HEK293 (cell line): ENCODE measurements at regions not wholly inside any gene's neighbourhood (a gene's known extent, or its start where the extent isn't known, plus 50 kb on each side); places are given as distances from the start of the nearest gene placed in this dataset.

Experiments
- CTCF ChIA-PET: fragments of 350-600 bp; formaldehyde crosslinking; extraction: SDS; loops from one replicate; lab custom pipeline; 2021; ENCODE audit warnings: antibody characterized with exemption; lab: Yijun Ruan, JAX
- POLR2A ChIA-PET: fragments of 300-600 bp; formaldehyde crosslinking; extraction: SDS; loops from one replicate; lab custom pipeline; 2020; ENCODE audit warnings: antibody characterized with exemption, inconsistent platforms; lab: Yijun Ruan, JAX
- H3K27ac ChIP-seq: fragments of 200-500 bp; sonication (Bioruptor generic); 2 replicates; pipeline ENCODE4 v1.5.1; 2014; ENCODE audit warnings: low read depth, low read length, control low read depth, inconsistent platforms; ENCODE audit errors: extremely low read depth
- H3K36me3 ChIP-seq, 2 experiments: fragments of 200-500 bp in 1 of 2; sonication (Bioruptor generic) in 1 of 2; 1 replicate in 1 of 2; 2 replicates in 1 of 2; pipeline ENCODE4 v1.5.1; 2014 to 2017; ENCODE audit warnings: inconsistent platforms in 2 of 2, low read length in 2 of 2; ENCODE audit not compliant: control insufficient read depth in 2 of 2, insufficient read depth in 1 of 2
- H3K4me1 ChIP-seq: fragments of 200-500 bp; sonication (Bioruptor generic); 2 replicates; pipeline ENCODE4 v1.5.1; 2014; ENCODE audit warnings: mild to moderate bottlenecking, low read length, inconsistent platforms; ENCODE audit not compliant: control insufficient read depth, insufficient read depth
- H3K4me3 ChIP-seq: 2 replicates; pipeline ENCODE4 v1.5.1; 2011; ENCODE audit warnings: low read depth, mild to moderate bottlenecking, control low read depth, low read length, moderate library complexity
- H3K9me3 ChIP-seq: fragments of 200-500 bp; sonication (Bioruptor generic); 2 replicates; pipeline ENCODE4 v1.5.1; 2014; ENCODE audit warnings: low read depth, low read length, inconsistent platforms; ENCODE audit not compliant: control insufficient read depth, insufficient read depth
- AEBP2 ChIP-seq: fragments of 450-650 bp; formaldehyde crosslinking; IDR thresholded peaks from 2 replicates; pipeline ENCODE4 v1.5.1; 2016; ENCODE audit warnings: missing biosample characterization, missing genetic modification characterization, borderline replicate concordance
- PATZ1 ChIP-seq: fragments of 450-650 bp; formaldehyde crosslinking; IDR thresholded peaks from 2 replicates; pipeline ENCODE4 v1.5.1; 2016; ENCODE audit warnings: missing biosample characterization, missing genetic modification characterization
- PRDM1 ChIP-seq: fragments of 450-650 bp; formaldehyde crosslinking; IDR thresholded peaks from 2 replicates; pipeline ENCODE4; 2016; ENCODE audit warnings: missing biosample characterization, missing genetic modification characterization
- PRDM6 ChIP-seq: fragments of 450-650 bp; formaldehyde crosslinking; IDR thresholded peaks from 2 replicates; pipeline ENCODE4 v1.5.1; 2017; ENCODE audit warnings: missing biosample characterization, missing genetic modification characterization
- RBAK ChIP-seq: fragments of 450-650 bp; formaldehyde crosslinking; IDR thresholded peaks from 2 replicates; pipeline ENCODE4 v1.5.1; 2016; ENCODE audit warnings: missing biosample characterization, missing genetic modification characterization
- REPIN1 ChIP-seq: fragments of 450-650 bp; formaldehyde crosslinking; IDR thresholded peaks from 2 replicates; pipeline ENCODE4 v1.5.1; 2017; ENCODE audit warnings: missing biosample characterization, missing genetic modification characterization, low read depth
- ZBTB20 ChIP-seq: fragments of 450-650 bp; formaldehyde crosslinking; IDR thresholded peaks from 2 replicates; pipeline ENCODE4 v1.5.1; 2016; ENCODE audit warnings: missing biosample characterization, missing genetic modification characterization
- ZNF133 ChIP-seq: fragments of 450-650 bp; formaldehyde crosslinking; IDR thresholded peaks from 2 replicates; pipeline ENCODE4 v1.5.1; 2016; ENCODE audit warnings: missing biosample characterization, missing genetic modification characterization
- ZNF239 ChIP-seq: fragments of 450-650 bp; formaldehyde crosslinking; IDR thresholded peaks from 2 replicates; pipeline ENCODE4 v1.5.1; 2016; ENCODE audit warnings: missing biosample characterization, missing genetic modification characterization
- ZNF248 ChIP-seq: fragments of 450-650 bp; formaldehyde crosslinking; IDR thresholded peaks from 2 replicates; pipeline ENCODE4 v1.5.1; 2017; ENCODE audit warnings: missing biosample characterization, missing genetic modification characterization
- ZNF366 ChIP-seq: fragments of 450-650 bp; formaldehyde crosslinking; conservative IDR thresholded peaks from 2 replicates; pipeline ENCODE4 v1.5.1; 2016; ENCODE audit warnings: missing biosample characterization, missing genetic modification characterization
- ZNF394 ChIP-seq: fragments of 450-650 bp; formaldehyde crosslinking; IDR thresholded peaks from 2 replicates; pipeline ENCODE4 v1.5.1; 2016; ENCODE audit warnings: missing biosample characterization, missing genetic modification characterization, mild to moderate bottlenecking, moderate library complexity, borderline replicate concordance
- ZNF423 ChIP-seq: fragments of 450-650 bp; formaldehyde crosslinking; IDR thresholded peaks from 2 replicates; pipeline ENCODE4 v1.5.1; 2016; ENCODE audit warnings: missing biosample characterization, missing genetic modification characterization
- ZNF580 ChIP-seq: fragments of 450-650 bp; formaldehyde crosslinking; IDR thresholded peaks from 2 replicates; pipeline ENCODE4 v1.5.1; 2016; ENCODE audit warnings: missing biosample characterization, missing genetic modification characterization
- ZNF610 ChIP-seq: fragments of 450-650 bp; formaldehyde crosslinking; IDR thresholded peaks from 2 replicates; pipeline ENCODE4 v1.5.1; 2016; ENCODE audit warnings: missing biosample characterization, missing genetic modification characterization, borderline replicate concordance
- ZNF664 ChIP-seq: fragments of 450-650 bp; formaldehyde crosslinking; IDR thresholded peaks from 2 replicates; pipeline ENCODE4 v1.5.1; 2016; ENCODE audit warnings: missing biosample characterization, missing genetic modification characterization
- ZNF677 ChIP-seq: fragments of 450-650 bp; IDR thresholded peaks from 2 replicates; pipeline ENCODE4 v1.5.0; 2018; ENCODE audit warnings: missing biosample characterization, mild to moderate bottlenecking, missing genetic modification characterization, moderate library complexity
- ZNF76 ChIP-seq: fragments of 450-650 bp; formaldehyde crosslinking; IDR thresholded peaks from 2 replicates; pipeline ENCODE4; 2016; ENCODE audit warnings: low read depth, missing biosample characterization, missing genetic modification characterization, borderline replicate concordance
- ZNF776 ChIP-seq: fragments of 450-650 bp; formaldehyde crosslinking; IDR thresholded peaks from 2 replicates; pipeline ENCODE4 v1.5.0; 2017; ENCODE audit warnings: missing biosample characterization, missing genetic modification characterization, borderline replicate concordance
- ZNF830 ChIP-seq: fragments of 450-650 bp; IDR thresholded peaks from 2 replicates; pipeline ENCODE4 v1.5.0; 2018; ENCODE audit warnings: missing biosample characterization, missing genetic modification characterization, low read depth, mild to moderate bottlenecking, moderate library complexity
- ZXDB ChIP-seq: fragments of 450-650 bp; formaldehyde crosslinking; IDR thresholded peaks from 2 replicates; pipeline ENCODE4 v1.5.1; 2016; ENCODE audit warnings: missing biosample characterization, missing genetic modification characterization
- TF ChIP-seq, protein P1 (sequence below): fragments of 450-650 bp; formaldehyde crosslinking; IDR thresholded peaks from 2 replicates; pipeline ENCODE4 v1.5.1; 2017; ENCODE audit warnings: missing biosample characterization, missing genetic modification characterization
- TF ChIP-seq, protein P2 (sequence below): fragments of 450-650 bp; formaldehyde crosslinking; IDR thresholded peaks from 2 replicates; pipeline ENCODE4 v1.5.1; 2016; ENCODE audit warnings: missing biosample characterization, missing genetic modification characterization

DNA sequence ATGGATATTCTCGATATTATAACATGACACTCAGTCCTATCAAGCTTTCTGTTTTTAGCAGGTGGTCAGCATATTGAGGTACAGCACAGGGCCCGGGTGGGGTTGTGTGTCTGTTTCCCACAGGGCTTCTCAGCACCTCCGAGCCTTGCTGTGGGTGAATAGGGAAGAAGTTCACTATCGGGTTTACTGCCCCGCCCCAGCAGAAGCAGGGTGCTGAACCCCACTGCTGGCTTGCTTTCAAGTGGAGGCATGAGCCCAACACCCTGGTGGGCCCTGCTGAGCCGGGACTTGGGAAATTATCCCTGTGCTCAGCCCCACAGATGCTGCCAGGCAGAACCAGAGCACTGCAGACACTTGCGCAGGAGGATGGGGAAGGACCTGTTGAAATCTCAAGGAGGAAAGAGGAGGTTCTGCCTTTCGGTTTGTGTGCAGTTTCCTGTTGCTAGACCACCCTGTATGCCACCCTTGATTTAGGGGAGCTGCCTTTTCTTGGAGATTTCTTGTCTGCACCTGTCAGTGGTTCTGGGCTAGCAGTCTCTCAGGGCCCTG is 270.3 kb upstream of the SALL3 start:
- H3K36me3 ChIP-seq = no peaks in the 10 kb centered on the region
- H3K4me1 ChIP-seq = no peaks in the 10 kb centered on the region
- TF ChIP-seq RBAK (tag by site-specific recombination) = no peak
- no peak for TF ChIP-seq ZXDB
- TF ChIP-seq, protein P1, sequence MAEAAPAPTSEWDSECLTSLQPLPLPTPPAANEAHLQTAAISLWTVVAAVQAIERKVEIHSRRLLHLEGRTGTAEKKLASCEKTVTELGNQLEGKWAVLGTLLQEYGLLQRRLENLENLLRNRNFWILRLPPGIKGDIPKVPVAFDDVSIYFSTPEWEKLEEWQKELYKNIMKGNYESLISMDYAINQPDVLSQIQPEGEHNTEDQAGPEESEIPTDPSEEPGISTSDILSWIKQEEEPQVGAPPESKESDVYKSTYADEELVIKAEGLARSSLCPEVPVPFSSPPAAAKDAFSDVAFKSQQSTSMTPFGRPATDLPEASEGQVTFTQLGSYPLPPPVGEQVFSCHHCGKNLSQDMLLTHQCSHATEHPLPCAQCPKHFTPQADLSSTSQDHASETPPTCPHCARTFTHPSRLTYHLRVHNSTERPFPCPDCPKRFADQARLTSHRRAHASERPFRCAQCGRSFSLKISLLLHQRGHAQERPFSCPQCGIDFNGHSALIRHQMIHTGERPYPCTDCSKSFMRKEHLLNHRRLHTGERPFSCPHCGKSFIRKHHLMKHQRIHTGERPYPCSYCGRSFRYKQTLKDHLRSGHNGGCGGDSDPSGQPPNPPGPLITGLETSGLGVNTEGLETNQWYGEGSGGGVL (tag by site-specific recombination) = no peak
- TF ChIP-seq ZNF610 = no peak
- no peak for TF ChIP-seq ZNF239 (tag by site-specific recombination)
- TF ChIP-seq ZNF394 (tag by site-specific recombination) = no peak
- no peak for TF ChIP-seq PRDM6 (tag by site-specific recombination)
- TF ChIP-seq ZNF580 (tag by site-specific recombination) = no peak
- no peak for TF ChIP-seq ZBTB20 (tag by site-specific recombination)
- no peak for TF ChIP-seq ZNF248 (tag by site-specific recombination)
- no peak for TF ChIP-seq REPIN1
- no peak for TF ChIP-seq ZNF830 (tag by site-specific recombination)
- no peak for TF ChIP-seq ZNF366
- TF ChIP-seq AEBP2 (tag by site-specific recombination) = no peak
- H3K4me3 ChIP-seq = no peak overlapping the region
- H3K27ac ChIP-seq = no peak overlapping the region
- H3K9me3 ChIP-seq = peaks cover 8% of the 10 kb centered on the region
- CTCF ChIA-PET = interaction anchor here (0.7 to 0.9 kb wide), 2 partner anchors 167 to 278 kb away, joined by 3 to 4 read pairs; no protein-coding TSS in a partner anchor
- POLR2A ChIA-PET = no interaction called here

- no peak overlapping the region for H3K27ac ChIP-seq
- ChIA-PET POLR2A (no interaction called here), CTCF (no interaction called here)
- H3K9me3 ChIP-seq = peaks cover 8% of the 10 kb centered on the region
- no peaks in the 10 kb centered on the region for H3K36me3 ChIP-seq
- H3K4me3 ChIP-seq = no peak overlapping the region
- H3K4me1 ChIP-seq = no peaks in the 10 kb centered on the region
- TF ChIP-seq REPIN1 = no peak
- no peak for TF ChIP-seq PRDM1 (tag by site-specific recombination)
- no peak for TF ChIP-seq PATZ1 (tag by site-specific recombination)
- no peak for TF ChIP-seq ZNF677 (tag by site-specific recombination)
- no peak for TF ChIP-seq ZNF133 (tag by site-specific recombination)
- no peak for TF ChIP-seq ZNF76 (tag by site-specific recombination)
- no peak for TF ChIP-seq ZNF423
- TF ChIP-seq, protein P2, sequence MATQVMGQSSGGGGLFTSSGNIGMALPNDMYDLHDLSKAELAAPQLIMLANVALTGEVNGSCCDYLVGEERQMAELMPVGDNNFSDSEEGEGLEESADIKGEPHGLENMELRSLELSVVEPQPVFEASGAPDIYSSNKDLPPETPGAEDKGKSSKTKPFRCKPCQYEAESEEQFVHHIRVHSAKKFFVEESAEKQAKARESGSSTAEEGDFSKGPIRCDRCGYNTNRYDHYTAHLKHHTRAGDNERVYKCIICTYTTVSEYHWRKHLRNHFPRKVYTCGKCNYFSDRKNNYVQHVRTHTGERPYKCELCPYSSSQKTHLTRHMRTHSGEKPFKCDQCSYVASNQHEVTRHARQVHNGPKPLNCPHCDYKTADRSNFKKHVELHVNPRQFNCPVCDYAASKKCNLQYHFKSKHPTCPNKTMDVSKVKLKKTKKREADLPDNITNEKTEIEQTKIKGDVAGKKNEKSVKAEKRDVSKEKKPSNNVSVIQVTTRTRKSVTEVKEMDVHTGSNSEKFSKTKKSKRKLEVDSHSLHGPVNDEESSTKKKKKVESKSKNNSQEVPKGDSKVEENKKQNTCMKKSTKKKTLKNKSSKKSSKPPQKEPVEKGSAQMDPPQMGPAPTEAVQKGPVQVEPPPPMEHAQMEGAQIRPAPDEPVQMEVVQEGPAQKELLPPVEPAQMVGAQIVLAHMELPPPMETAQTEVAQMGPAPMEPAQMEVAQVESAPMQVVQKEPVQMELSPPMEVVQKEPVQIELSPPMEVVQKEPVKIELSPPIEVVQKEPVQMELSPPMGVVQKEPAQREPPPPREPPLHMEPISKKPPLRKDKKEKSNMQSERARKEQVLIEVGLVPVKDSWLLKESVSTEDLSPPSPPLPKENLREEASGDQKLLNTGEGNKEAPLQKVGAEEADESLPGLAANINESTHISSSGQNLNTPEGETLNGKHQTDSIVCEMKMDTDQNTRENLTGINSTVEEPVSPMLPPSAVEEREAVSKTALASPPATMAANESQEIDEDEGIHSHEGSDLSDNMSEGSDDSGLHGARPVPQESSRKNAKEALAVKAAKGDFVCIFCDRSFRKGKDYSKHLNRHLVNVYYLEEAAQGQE (tag by site-specific recombination) = no peak
- no peak for TF ChIP-seq ZNF776 (tag by site-specific recombination)
- no peak for TF ChIP-seq ZNF664 (tag by site-specific recombination)
Measured at GRCh38 chr18:78711316-78711715, 268.3 kb upstream of the SALL3 start.
